SK-N-SH treated with all-trans-retinoic acid at 6 μM for 48 hours (cell line): ENCODE measurements at regions not wholly inside any gene's neighbourhood (a gene's known extent, or its start where the extent isn't known, plus 50 kb on each side); places are given as distances from the start of the nearest gene placed in this dataset.

Experiments used
- ATAC-seq: fragments of 200-7000 bp; cut with Tn5 transposase; 3 replicates; pipeline ENCODE4 v1.9.1; 2020; ENCODE audit warnings: mild to moderate bottlenecking, moderate library complexity
- ARNTL ChIP-seq: fragments of 450-650 bp; formaldehyde crosslinking; IDR thresholded peaks from 2 replicates; pipeline ENCODE4 v1.5.0; 2020; ENCODE audit warnings: low read depth, mild to moderate bottlenecking, moderate library complexity, borderline replicate concordance
- BACH2 ChIP-seq: fragments of 250-450 bp; sonication (Bioruptor Pico); IDR thresholded peaks from 2 replicates; pipeline ENCODE4 v1.9.0; 2021; ENCODE audit warnings: mild to moderate bottlenecking, borderline replicate concordance
- CREB5 ChIP-seq: fragments of 250-450 bp; sonication (Bioruptor Pico); IDR thresholded peaks from 2 replicates; pipeline ENCODE4 v1.5.1; 2020; ENCODE audit warnings: low read depth, mild to moderate bottlenecking, moderate library complexity
- CSDC2 ChIP-seq: fragments of 250-450 bp; sonication (Bioruptor Pico); IDR thresholded peaks from 2 replicates; pipeline ENCODE4 v1.5.0; 2020; ENCODE audit warnings: mild to moderate bottlenecking, moderate library complexity
- CSRNP3 ChIP-seq: fragments of 250-450 bp; sonication (Bioruptor Pico); IDR thresholded peaks from 2 replicates; pipeline ENCODE4 v1.5.1; 2021; ENCODE audit warnings: mild to moderate bottlenecking, moderate library complexity
- ESRRG ChIP-seq: fragments of 250-450 bp; sonication (Bioruptor Pico); IDR thresholded peaks from 2 replicates; pipeline ENCODE4 v1.6.1; 2021; ENCODE audit warnings: mild to moderate bottlenecking
- GLIS3 ChIP-seq: fragments of 250-450 bp; sonication (Bioruptor Pico); IDR thresholded peaks from 2 replicates; pipeline ENCODE4 v1.5.0; 2020; ENCODE audit warnings: mild to moderate bottlenecking, moderate library complexity
- ISL1 ChIP-seq: fragments of 250-450 bp; sonication (Bioruptor Pico); IDR thresholded peaks from 2 replicates; pipeline ENCODE4 v2.1.2; 2022; ENCODE audit warnings: mild to moderate bottlenecking, moderate library complexity
- OSR1 ChIP-seq: fragments of 250-450 bp; sonication (Bioruptor Pico); IDR thresholded peaks from 2 replicates; pipeline ENCODE4 v1.8.0; 2022; ENCODE audit warnings: moderate library complexity, mild to moderate bottlenecking, inconsistent platforms
- PATZ1 ChIP-seq: fragments of 250-450 bp; sonication (Bioruptor Pico); IDR thresholded peaks from 2 replicates; pipeline ENCODE4 v1.8.0; 2020; ENCODE audit warnings: mild to moderate bottlenecking, moderate library complexity, borderline replicate concordance
- PPARA ChIP-seq: fragments of 250-450 bp; sonication (Bioruptor Pico); IDR thresholded peaks from 2 replicates; pipeline ENCODE4 v1.5.0; 2020; ENCODE audit warnings: mild to moderate bottlenecking, borderline replicate concordance
- RARB ChIP-seq: fragments of 250-450 bp; sonication (Bioruptor Pico); IDR thresholded peaks from 2 replicates; pipeline ENCODE4 v1.8.0; 2021; ENCODE audit warnings: mild to moderate bottlenecking, moderate library complexity
- SNAI2 ChIP-seq: fragments of 250-450 bp; sonication (Bioruptor Pico); IDR thresholded peaks from 2 replicates; pipeline ENCODE4 v1.5.0; 2020; ENCODE audit warnings: mild to moderate bottlenecking, moderate library complexity
- TCF4 ChIP-seq: fragments of 250-450 bp; sonication (Bioruptor Pico); IDR thresholded peaks from 2 replicates; pipeline ENCODE4 v1.8.0; 2021; ENCODE audit warnings: mild to moderate bottlenecking, moderate library complexity, borderline replicate concordance
- TOX ChIP-seq: fragments of 250-450 bp; sonication (Bioruptor Pico); IDR thresholded peaks from 2 replicates; pipeline ENCODE4 v1.8.0; 2021; ENCODE audit warnings: mild to moderate bottlenecking, moderate library complexity, borderline replicate concordance
- ZC3H10 ChIP-seq: fragments of 250-450 bp; sonication (Bioruptor Pico); IDR thresholded peaks from 2 replicates; pipeline ENCODE4 v1.5.1; 2021; ENCODE audit warnings: mild to moderate bottlenecking, moderate library complexity
- ZFP3 ChIP-seq: fragments of 250-450 bp; sonication (Bioruptor Pico); IDR thresholded peaks from 2 replicates; pipeline ENCODE4 v1.5.0; 2020; ENCODE audit warnings: mild to moderate bottlenecking, moderate library complexity
- ZFP30 ChIP-seq: fragments of 450-650 bp; formaldehyde crosslinking; IDR thresholded peaks from 2 replicates; pipeline ENCODE4 v1.5.0; 2022; ENCODE audit warnings: mild to moderate bottlenecking, moderate library complexity
- ZNF565 ChIP-seq: fragments of 450-650 bp; formaldehyde crosslinking; conservative IDR thresholded peaks from 2 replicates; pipeline ENCODE4 v1.5.0; 2020; ENCODE audit warnings: low read depth, mild to moderate bottlenecking, moderate library complexity
- ZNF70 ChIP-seq: fragments of 450-650 bp; formaldehyde crosslinking; IDR thresholded peaks from 2 replicates; pipeline ENCODE4 v1.5.0; 2020; ENCODE audit warnings: mild to moderate bottlenecking, moderate library complexity
- ZNF8 ChIP-seq: fragments of 450-650 bp; formaldehyde crosslinking; IDR thresholded peaks from 2 replicates; pipeline ENCODE4 v1.5.0; 2020; ENCODE audit warnings: mild to moderate bottlenecking, moderate library complexity
- TF ChIP-seq, protein P1 (sequence below): fragments of 250-450 bp; sonication (Bioruptor Pico); IDR thresholded peaks from 2 replicates; pipeline ENCODE4 v1.8.0; 2021; ENCODE audit warnings: low read depth, mild to moderate bottlenecking, moderate library complexity, borderline replicate concordance
- TF ChIP-seq, protein P2 (sequence below): fragments of 250-450 bp; sonication (Bioruptor Pico); IDR thresholded peaks from 2 replicates; pipeline ENCODE4 v1.5.0; 2020; ENCODE audit warnings: mild to moderate bottlenecking, moderate library complexity

DNA sequence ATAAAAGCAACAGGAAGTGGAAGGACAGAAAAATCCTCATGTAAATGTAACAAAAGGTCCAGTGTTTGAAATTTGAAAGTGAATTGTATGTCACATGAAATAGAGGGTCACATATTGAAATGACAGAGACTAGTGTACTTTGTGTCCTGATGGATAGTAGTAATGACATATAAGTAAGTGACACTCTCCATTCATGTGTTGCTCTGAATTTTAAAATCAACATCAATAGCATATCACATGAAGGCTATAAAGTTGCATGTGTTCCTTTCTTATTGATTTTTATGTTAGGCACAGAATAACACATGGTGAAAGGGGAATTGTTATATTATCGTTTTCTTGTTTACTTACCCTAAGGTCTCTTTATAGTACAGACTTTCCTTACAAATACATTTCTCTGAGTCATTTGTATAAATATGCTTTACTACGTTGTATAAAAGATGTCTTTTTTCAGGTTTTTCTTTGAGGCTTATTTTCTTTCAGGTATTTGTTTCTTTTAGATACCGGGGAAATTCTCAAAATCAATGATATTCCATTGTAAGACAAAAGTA, 104.6 kb upstream of the CACNA2D1 start (continued):
- TF ChIP-seq ESRRG (CRISPR knock-in tag) = no peak
- TF ChIP-seq, protein P1, sequence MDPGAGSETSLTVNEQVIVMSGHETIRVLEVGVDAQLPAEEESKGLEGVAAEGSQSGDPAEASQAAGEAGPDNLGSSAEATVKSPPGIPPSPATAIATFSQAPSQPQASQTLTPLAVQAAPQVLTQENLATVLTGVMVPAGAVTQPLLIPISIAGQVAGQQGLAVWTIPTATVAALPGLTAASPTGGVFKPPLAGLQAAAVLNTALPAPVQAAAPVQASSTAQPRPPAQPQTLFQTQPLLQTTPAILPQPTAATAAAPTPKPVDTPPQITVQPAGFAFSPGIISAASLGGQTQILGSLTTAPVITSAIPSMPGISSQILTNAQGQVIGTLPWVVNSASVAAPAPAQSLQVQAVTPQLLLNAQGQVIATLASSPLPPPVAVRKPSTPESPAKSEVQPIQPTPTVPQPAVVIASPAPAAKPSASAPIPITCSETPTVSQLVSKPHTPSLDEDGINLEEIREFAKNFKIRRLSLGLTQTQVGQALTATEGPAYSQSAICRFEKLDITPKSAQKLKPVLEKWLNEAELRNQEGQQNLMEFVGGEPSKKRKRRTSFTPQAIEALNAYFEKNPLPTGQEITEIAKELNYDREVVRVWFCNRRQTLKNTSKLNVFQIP (CRISPR knock-in tag) = no peak

- ATAC-seq = peak; percentile 27; the same call in 1 of the 3 replicates
- TF ChIP-seq ISL1 (CRISPR knock-in tag) = peak; percentile 96
- TF ChIP-seq ZNF565 (CRISPR knock-in tag) = no peak
- no peak for TF ChIP-seq CSRNP3 (CRISPR knock-in tag)
- no peak for TF ChIP-seq ZNF70
- TF ChIP-seq ZC3H10 (CRISPR knock-in tag) = no peak
- TF ChIP-seq CREB5 (CRISPR knock-in tag) = peak; percentile 71; the same call in 1 of the 2 replicates
- no peak for TF ChIP-seq GLIS3 (CRISPR knock-in tag)
- no peak for TF ChIP-seq BACH2
- TF ChIP-seq CSDC2 (CRISPR knock-in tag) = 0 out of 2 replicates have a peak, but pooled peaks have one; percentile 60
- TF ChIP-seq ZFP30 (CRISPR knock-in tag) = no peak
- TF ChIP-seq PPARA (CRISPR knock-in tag) = no peak
- no peak for TF ChIP-seq TOX (CRISPR knock-in tag)
- peak; percentile 49; the same call in 1 of the 2 replicates for TF ChIP-seq PATZ1
- no peak for TF ChIP-seq ARNTL (CRISPR knock-in tag)
Measured at GRCh38 chr7:82542665-82543064, 99.1 kb upstream of the CACNA2D1 start.

DNA sequence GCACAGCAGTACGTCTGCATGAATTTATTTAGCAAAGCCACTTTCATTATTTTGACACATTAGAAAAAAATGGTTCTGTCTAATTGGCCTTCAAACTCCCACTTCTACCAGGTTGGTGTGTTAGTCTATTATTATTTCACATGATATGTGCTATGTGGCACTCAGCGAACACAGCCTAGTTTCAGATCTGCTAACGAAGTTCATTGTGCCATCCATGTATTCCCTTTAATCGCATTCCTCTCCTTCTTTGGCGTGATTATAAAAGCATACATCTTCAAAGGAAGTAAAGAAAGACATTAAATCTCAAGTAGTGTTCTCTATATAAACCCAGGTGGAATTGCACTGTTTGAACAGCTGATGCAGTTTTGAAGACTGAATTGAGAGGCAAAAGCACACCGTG, 96.4 kb upstream of the CACNA2D1 start:
- no peak for ATAC-seq
- TF ChIP-seq RARB (CRISPR knock-in tag) (no peak), CREB5 (CRISPR knock-in tag) (no peak), ISL1 (CRISPR knock-in tag) (no peak), SNAI2 (CRISPR knock-in tag) (no peak), TCF4 (CRISPR knock-in tag) (no peak), GLIS3 (CRISPR knock-in tag) (no peak), CSDC2 (CRISPR knock-in tag) (no peak), ZNF8 (CRISPR knock-in tag) (no peak), TOX (CRISPR knock-in tag) (no peak), ESRRG (CRISPR knock-in tag) (no peak), PPARA (CRISPR knock-in tag) (no peak), ZFP30 (CRISPR knock-in tag) (no peak), OSR1 (CRISPR knock-in tag) (no peak), BACH2 (no peak), PATZ1 (no peak), ARNTL (CRISPR knock-in tag) (no peak), ZFP3 (CRISPR knock-in tag) (no peak), ZC3H10 (CRISPR knock-in tag) (no peak)
- TF ChIP-seq, protein P1 (CRISPR knock-in tag) = no peak
- TF ChIP-seq, protein P2, sequence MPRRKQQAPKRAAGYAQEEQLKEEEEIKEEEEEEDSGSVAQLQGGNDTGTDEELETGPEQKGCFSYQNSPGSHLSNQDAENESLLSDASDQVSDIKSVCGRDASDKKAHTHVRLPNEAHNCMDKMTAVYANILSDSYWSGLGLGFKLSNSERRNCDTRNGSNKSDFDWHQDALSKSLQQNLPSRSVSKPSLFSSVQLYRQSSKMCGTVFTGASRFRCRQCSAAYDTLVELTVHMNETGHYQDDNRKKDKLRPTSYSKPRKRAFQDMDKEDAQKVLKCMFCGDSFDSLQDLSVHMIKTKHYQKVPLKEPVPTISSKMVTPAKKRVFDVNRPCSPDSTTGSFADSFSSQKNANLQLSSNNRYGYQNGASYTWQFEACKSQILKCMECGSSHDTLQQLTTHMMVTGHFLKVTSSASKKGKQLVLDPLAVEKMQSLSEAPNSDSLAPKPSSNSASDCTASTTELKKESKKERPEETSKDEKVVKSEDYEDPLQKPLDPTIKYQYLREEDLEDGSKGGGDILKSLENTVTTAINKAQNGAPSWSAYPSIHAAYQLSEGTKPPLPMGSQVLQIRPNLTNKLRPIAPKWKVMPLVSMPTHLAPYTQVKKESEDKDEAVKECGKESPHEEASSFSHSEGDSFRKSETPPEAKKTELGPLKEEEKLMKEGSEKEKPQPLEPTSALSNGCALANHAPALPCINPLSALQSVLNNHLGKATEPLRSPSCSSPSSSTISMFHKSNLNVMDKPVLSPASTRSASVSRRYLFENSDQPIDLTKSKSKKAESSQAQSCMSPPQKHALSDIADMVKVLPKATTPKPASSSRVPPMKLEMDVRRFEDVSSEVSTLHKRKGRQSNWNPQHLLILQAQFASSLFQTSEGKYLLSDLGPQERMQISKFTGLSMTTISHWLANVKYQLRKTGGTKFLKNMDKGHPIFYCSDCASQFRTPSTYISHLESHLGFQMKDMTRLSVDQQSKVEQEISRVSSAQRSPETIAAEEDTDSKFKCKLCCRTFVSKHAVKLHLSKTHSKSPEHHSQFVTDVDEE = no peak
